ENCODE measurements at regions not wholly inside any gene's neighbourhood (a gene's known extent, or its start where the extent isn't known, plus 50 kb on each side); places are given as distances from the start of the nearest gene placed in this dataset.

DNA sequence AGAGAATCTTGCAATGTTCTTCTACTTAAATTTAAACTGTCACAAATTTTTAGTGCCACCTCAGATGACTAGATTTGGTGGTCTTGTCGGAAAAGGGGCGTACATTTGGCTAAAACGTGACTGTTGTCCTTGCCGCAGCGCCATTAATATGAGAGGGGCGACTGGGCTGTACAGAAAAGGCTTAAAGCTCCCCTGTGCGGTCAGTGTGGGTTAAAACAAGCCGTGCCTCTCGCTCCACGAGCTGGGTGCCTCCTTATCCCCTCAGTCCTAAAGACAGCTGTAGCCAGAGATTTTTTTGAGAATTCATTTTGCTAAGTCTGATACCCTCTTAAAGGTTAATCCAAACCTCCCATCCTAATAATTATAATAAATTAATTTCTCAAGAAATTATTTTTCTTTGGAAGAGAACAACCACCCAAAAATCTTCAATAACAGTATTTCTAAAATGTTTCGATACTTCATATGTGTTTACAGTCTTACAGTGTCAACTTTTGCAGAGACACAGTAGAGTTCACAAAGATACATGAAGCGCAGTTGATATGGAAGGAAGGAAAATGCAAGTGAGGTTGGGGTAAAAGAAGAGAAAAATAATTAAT lies 68.6 kb downstream of the C7orf25 start:
- H3K9ac ChIP-seq (ENCODE audit: low read length) = no peak overlapping the region
- no peaks in the 10 kb centered on the region for H3K36me3 ChIP-seq (ENCODE audit: insufficient read depth, low read length)
- no peaks in the 10 kb centered on the region for H4K20me1 ChIP-seq (ENCODE audit: insufficient read depth)
- no peaks in the 10 kb centered on the region for H3K27me3 ChIP-seq (ENCODE audit: insufficient read depth, low read depth, low read length)
- TF ChIP-seq, protein P1, sequence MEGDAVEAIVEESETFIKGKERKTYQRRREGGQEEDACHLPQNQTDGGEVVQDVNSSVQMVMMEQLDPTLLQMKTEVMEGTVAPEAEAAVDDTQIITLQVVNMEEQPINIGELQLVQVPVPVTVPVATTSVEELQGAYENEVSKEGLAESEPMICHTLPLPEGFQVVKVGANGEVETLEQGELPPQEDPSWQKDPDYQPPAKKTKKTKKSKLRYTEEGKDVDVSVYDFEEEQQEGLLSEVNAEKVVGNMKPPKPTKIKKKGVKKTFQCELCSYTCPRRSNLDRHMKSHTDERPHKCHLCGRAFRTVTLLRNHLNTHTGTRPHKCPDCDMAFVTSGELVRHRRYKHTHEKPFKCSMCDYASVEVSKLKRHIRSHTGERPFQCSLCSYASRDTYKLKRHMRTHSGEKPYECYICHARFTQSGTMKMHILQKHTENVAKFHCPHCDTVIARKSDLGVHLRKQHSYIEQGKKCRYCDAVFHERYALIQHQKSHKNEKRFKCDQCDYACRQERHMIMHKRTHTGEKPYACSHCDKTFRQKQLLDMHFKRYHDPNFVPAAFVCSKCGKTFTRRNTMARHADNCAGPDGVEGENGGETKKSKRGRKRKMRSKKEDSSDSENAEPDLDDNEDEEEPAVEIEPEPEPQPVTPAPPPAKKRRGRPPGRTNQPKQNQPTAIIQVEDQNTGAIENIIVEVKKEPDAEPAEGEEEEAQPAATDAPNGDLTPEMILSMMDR (IDR thresholded peaks at IDR 0.05; ENCODE audit: poor library complexity, severe bottlenecking) = peak; percentile 50
- no peak for TF ChIP-seq EP300 (conservative IDR thresholded peaks at IDR 0.05; ENCODE audit: poor library complexity, severe bottlenecking)
- no peak for TF ChIP-seq TAF1 (IDR thresholded peaks at IDR 0.05; ENCODE audit: low read depth)
- no peak for TF ChIP-seq MXI1 (conservative IDR thresholded peaks at IDR 0.05; ENCODE audit: poor library complexity, severe bottlenecking)
- TF ChIP-seq, protein P2, sequence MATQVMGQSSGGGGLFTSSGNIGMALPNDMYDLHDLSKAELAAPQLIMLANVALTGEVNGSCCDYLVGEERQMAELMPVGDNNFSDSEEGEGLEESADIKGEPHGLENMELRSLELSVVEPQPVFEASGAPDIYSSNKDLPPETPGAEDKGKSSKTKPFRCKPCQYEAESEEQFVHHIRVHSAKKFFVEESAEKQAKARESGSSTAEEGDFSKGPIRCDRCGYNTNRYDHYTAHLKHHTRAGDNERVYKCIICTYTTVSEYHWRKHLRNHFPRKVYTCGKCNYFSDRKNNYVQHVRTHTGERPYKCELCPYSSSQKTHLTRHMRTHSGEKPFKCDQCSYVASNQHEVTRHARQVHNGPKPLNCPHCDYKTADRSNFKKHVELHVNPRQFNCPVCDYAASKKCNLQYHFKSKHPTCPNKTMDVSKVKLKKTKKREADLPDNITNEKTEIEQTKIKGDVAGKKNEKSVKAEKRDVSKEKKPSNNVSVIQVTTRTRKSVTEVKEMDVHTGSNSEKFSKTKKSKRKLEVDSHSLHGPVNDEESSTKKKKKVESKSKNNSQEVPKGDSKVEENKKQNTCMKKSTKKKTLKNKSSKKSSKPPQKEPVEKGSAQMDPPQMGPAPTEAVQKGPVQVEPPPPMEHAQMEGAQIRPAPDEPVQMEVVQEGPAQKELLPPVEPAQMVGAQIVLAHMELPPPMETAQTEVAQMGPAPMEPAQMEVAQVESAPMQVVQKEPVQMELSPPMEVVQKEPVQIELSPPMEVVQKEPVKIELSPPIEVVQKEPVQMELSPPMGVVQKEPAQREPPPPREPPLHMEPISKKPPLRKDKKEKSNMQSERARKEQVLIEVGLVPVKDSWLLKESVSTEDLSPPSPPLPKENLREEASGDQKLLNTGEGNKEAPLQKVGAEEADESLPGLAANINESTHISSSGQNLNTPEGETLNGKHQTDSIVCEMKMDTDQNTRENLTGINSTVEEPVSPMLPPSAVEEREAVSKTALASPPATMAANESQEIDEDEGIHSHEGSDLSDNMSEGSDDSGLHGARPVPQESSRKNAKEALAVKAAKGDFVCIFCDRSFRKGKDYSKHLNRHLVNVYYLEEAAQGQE (IDR thresholded peaks at IDR 0.05; ENCODE audit: borderline replicate concordance) = no peak
- no peak for TF ChIP-seq EZH2 (IDR thresholded peaks at IDR 0.05; ENCODE audit: borderline replicate concordance, insufficient read depth, low read length, poor library complexity, severe bottlenecking)
- TF ChIP-seq RAD21 (conservative IDR thresholded peaks at IDR 0.05) = peak; percentile 62
- no peak for TF ChIP-seq POLR2AphosphoS5 (IDR thresholded peaks at IDR 0.05)
- TF ChIP-seq SMC3 (conservative IDR thresholded peaks at IDR 0.05; ENCODE audit: poor library complexity) = peak; percentile 54
- H3K4me2 ChIP-seq (ENCODE audit: low read length) = no peak overlapping the region
- no peak overlapping the region for H2AFZ ChIP-seq (ENCODE audit: low read depth, low read length)
- no peaks in the 10 kb centered on the region for H3K79me2 ChIP-seq (replicated peaks; ENCODE audit: insufficient read depth, low read length)
- H3K27ac ChIP-seq (ENCODE audit: low read length) = no peak overlapping the region
- H3K9me3 ChIP-seq (ENCODE audit: low read length) = no peaks in the 10 kb centered on the region
- H3F3A ChIP-seq (ENCODE audit: insufficient read depth, low read length, poor library complexity, severe bottlenecking) = no peaks in the 10 kb centered on the region
- no peaks in the 10 kb centered on the region for H3K9me2 ChIP-seq (ENCODE audit: insufficient read depth, low read length)
- no peak overlapping the region for H3K4me3 ChIP-seq (ENCODE audit: low read length)

DNA sequence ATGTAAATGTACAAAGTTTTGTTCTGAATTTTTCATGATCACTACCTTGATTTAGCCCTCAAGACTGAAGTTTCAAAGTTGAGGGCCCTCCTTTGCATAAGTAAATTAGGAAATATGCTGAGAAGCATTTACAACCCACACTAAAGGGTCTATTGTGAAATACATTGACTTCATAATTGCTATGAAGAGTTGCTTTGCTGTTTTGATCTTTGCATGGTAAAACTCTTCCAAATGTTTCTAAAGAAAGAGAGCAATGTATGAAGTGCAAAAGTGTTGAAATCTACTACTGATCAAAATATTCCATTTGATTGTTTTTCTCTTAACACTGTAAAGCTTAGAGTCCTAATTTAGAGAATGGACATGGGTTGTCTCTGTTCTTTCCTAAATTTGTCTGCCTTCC lies 77.2 kb downstream of the C7orf25 start:
- TF ChIP-seq RAD21 (conservative IDR thresholded peaks at IDR 0.05) (no peak), POLR2AphosphoS5 (IDR thresholded peaks at IDR 0.05) (no peak), MXI1 (conservative IDR thresholded peaks at IDR 0.05; ENCODE audit: poor library complexity, severe bottlenecking) (no peak), TAF1 (IDR thresholded peaks at IDR 0.05; ENCODE audit: low read depth) (no peak), EP300 (conservative IDR thresholded peaks at IDR 0.05; ENCODE audit: poor library complexity, severe bottlenecking) (no peak), SMC3 (conservative IDR thresholded peaks at IDR 0.05; ENCODE audit: poor library complexity) (no peak), EZH2 (IDR thresholded peaks at IDR 0.05; ENCODE audit: borderline replicate concordance, insufficient read depth, low read length, poor library complexity, severe bottlenecking) (no peak)
- TF ChIP-seq, protein P1 (IDR thresholded peaks at IDR 0.05; ENCODE audit: poor library complexity, severe bottlenecking) = no peak
- TF ChIP-seq, protein P2 (IDR thresholded peaks at IDR 0.05; ENCODE audit: borderline replicate concordance) = no peak
- H3F3A ChIP-seq (ENCODE audit: insufficient read depth, low read length, poor library complexity, severe bottlenecking) = no peaks in the 10 kb centered on the region

More for the DNA sequence above, 77.2 kb downstream of the C7orf25 start:
- Histone ChIP-seq H3K27me3 (ENCODE audit: insufficient read depth, low read depth, low read length) (no peaks in the 10 kb centered on the region), H3K4me3 (ENCODE audit: low read length) (no peak overlapping the region), H3K79me2 (replicated peaks; ENCODE audit: insufficient read depth, low read length) (no peaks in the 10 kb centered on the region), H3K9ac (ENCODE audit: low read length) (no peak overlapping the region), H2AFZ (ENCODE audit: low read depth, low read length) (no peak overlapping the region), H3K27ac (ENCODE audit: low read length) (no peak overlapping the region), H3K9me3 (ENCODE audit: low read length) (no peaks in the 10 kb centered on the region), H4K20me1 (ENCODE audit: insufficient read depth) (no peaks in the 10 kb centered on the region), H3K4me2 (ENCODE audit: low read length) (no peak overlapping the region), H3K36me3 (ENCODE audit: insufficient read depth, low read length) (no peaks in the 10 kb centered on the region), H3K9me2 (ENCODE audit: insufficient read depth, low read length) (no peaks in the 10 kb centered on the region)

All from neural cell (in vitro differentiated cells).